ENCODE measurements at regions not wholly inside any gene's neighbourhood (a gene's known extent, or its start where the extent isn't known, plus 50 kb on each side); places are given as distances from the start of the nearest gene placed in this dataset.
A peak's percentile ranks its signal among the peaks of the same experiment; 100 is the strongest.
"Not testable (repeated sequence)": the region's sequence is repeated elsewhere in the genome, so short reads cannot be mapped to it uniquely, and the experiment has no call there.

- DNase-seq (ENCODE audit: low spot score); intact Hi-C loops (cut with DNase I); ATAC-seq: not testable (repeated sequence)
These were observed 95.7 kb upstream of the MYO10 start for GRCh38 chr5:17031659-17032277.

- intact Hi-C loops (cut with DNase I); DNase-seq (ENCODE audit: low spot score); ATAC-seq: not testable (repeated sequence)
These were observed 96.4 kb upstream of the MYO10 start for GRCh38 chr5:17032314-17032985.

DNA sequence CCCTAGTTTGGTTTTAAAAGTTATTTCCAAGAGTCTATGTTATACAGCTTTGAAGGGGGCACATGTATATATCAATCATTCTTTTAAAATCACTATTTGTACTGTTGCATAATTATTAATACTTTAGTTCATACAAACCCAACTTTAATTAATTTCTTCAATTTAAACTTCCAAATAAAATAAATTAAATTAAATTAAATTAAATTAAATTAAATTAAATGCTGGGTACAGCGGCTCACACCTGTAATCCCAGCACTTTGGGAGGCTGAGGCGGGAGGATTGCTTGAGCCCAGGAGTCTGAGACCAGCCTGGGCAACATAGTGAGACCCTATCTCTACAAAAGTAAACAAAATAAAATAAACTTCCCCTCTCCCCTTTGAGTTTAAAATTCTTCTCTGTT lies 98.9 kb upstream of the MYO10 start:
- ATAC-seq; intact Hi-C loops (cut with DNase I); DNase-seq (ENCODE audit: low spot score): not testable (repeated sequence)

GRCh38 chr5:17037751-17038150 lies 101.7 kb upstream of the MYO10 start:
- DNase-seq (ENCODE audit: low spot score) (no peak), ATAC-seq (no peak)
- intact Hi-C loops (cut with DNase I): no loop called here

DNA sequence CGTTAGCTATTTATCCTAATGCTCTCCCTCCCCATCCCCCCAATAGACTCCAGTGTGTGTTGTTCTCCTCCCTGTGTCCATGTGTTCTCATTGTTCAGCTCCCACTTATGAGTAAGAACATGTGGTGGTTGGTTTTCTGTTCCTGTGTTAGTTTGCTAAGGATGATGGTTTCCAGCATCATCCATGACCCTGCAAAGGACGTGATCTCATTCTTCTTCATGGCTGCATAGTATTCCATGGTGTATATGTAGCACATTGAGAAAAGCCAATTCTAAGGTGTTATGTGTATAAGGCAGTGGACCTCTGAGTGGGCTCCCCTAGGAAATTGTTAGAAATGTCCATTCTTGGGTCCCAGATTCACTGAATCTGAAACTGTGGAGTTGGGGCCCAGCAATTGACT lies 103.1 kb upstream of the MYO10 start:
- DNase-seq (ENCODE audit: low spot score) (no peak), ATAC-seq (no peak)
- intact Hi-C loops (cut with DNase I): no loop called here

DNA sequence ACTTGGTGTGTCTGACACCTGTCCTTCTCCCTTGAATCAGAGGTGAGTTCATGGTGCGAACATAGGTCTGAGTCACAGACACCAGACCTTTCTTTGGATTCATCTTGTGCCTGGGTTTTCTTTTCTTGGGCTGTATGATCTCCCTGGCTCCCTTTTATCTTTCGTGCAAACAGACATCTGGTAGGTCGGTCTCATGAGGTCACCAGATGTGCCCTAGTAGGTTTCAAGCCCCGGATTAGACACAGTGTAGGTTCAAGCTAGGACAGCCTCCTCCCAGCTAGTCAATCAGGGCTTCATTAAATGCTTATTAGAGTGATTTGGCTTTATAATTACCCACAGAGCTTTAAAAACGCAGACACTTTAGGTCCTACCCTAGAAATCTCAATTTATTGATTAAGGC lies 106.0 kb upstream of the MYO10 start:
- DNase-seq (ENCODE audit: low spot score): no peak
- ATAC-seq: no peak
- intact Hi-C loops (cut with DNase I): no loop called here

- no peak for ATAC-seq
- intact Hi-C loops (cut with DNase I): no loop called here
- DNase-seq (ENCODE audit: low spot score): no peak
These were observed 110.2 kb upstream of the MYO10 start for GRCh38 chr5:17046320-17046719.

DNA sequence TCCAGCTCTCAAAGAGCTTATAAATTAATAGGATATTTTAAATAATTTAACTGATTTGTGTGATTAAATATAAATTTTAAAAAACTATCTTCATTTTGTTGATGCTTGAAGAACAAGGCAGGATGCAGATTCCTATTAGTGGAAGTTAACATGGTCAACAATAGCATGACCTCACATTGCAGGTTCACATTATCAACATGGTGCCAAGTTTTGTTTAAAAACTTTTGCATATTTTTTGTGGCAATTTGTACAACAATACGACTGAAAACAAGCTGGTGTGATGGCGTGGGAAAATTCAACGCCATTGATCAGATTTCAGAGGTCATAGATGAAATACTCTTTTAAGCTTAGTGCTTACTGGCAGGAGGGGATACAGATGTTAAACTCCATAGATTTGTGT lies 114.1 kb upstream of the MYO10 start:
- DNase-seq (ENCODE audit: low spot score) (no peak), ATAC-seq (no peak)
- intact Hi-C loops (cut with DNase I): no loop called here

DNA sequence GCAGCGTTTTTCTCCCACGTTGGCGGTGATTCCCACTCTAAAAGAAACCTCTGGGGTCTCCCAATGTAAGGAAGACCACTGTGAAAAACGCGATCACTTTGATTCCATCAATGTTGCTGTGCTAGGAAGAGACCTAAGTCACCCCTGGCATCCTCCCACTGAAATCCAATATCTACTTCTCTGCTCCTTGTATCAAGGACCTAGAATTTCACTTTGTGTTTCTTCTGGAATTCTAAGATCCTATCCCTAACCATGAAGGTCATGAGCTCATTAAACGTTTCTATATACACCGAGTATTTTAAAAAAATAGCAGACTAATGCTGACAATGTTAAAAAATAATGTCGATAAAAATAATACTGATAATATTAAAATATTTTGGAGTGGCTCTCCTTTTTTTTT lies 118.8 kb upstream of the MYO10 start:
- DNase-seq (ENCODE audit: low spot score): no peak
- ATAC-seq: no peak
- intact Hi-C loops (cut with DNase I): no loop called here

DNA sequence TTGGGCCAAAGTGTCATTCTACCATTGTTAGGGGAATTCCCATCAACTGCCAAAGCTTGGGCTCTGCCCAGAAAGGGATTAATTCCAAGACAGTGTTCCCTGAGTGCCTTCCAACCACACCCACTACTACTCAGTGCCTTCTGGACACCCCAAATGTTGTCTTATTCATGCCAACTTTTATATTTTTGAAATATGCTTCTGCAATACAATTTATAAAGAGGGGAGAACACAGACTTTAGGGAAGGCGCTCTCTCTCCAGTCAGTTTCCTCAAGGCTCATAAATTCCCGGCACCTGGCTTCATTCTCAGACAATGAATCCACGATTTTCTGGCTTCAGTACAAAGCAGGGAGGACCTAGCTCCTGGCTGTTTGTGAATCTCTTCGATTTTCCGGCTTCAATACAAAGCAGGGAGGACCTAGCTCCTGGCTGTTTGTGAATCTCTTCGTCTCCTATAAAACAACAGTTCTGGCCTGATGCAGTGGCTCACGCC lies 120.1 kb upstream of the MYO10 start:
- DNase-seq (ENCODE audit: low spot score): no peak
- intact Hi-C loops (cut with DNase I): no loop called here
- ATAC-seq: peak; percentile 48

- no peak for DNase-seq (ENCODE audit: low spot score)
- intact Hi-C loops (cut with DNase I): no loop called here
- ATAC-seq: no peak
These were observed 122.3 kb upstream of the MYO10 start for GRCh38 chr5:17058438-17058837.

GRCh38 chr5:17061973-17062470 lies 125.9 kb upstream of the MYO10 start:
- DNase-seq (ENCODE audit: low spot score) (no peak), ATAC-seq (peak; percentile 39)
- intact Hi-C loops (cut with DNase I): no loop called here

- ATAC-seq; intact Hi-C loops (cut with DNase I); DNase-seq (ENCODE audit: low spot score): not testable (repeated sequence)
These were observed 126.7 kb upstream of the MYO10 start for GRCh38 chr5:17062741-17063140.

DNA sequence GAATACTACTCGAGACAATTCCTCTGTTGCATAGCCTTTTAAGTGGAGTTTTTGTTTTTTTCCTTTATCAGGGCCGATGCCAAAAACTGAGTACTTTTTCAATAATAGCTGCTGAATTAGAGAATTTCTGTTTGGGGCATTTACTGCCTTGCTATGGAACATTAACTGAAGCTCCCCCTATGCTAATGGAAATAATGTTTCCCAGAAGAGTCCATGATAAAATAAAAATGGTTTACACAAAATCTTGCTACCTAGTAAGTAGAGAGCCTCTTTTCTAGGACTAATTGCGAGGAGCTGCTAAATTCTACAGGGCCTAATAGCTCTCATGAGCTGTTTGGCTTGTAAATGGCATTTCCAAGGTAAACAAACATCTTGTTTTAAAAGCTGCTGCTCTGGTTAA lies 128.2 kb upstream of the MYO10 start:
- DNase-seq (ENCODE audit: low spot score): no peak
- intact Hi-C loops (cut with DNase I): no loop called here
- ATAC-seq: no peak

- peak; percentile 62 for ATAC-seq
- intact Hi-C loops (cut with DNase I): no loop called here
- DNase-seq (ENCODE audit: low spot score): no peak
These were observed 129.4 kb upstream of the MYO10 start for GRCh38 chr5:17065458-17065857.

- DNase-seq (ENCODE audit: low spot score); ATAC-seq; intact Hi-C loops (cut with DNase I): not testable (repeated sequence)
These were observed 129.9 kb upstream of the MYO10 start for GRCh38 chr5:17066026-17066425.

- intact Hi-C loops (cut with DNase I): no loop called here
- no peak for DNase-seq (ENCODE audit: low spot score)
- ATAC-seq: no peak
These were observed 131.7 kb upstream of the MYO10 start for GRCh38 chr5:17067657-17068392.

DNA sequence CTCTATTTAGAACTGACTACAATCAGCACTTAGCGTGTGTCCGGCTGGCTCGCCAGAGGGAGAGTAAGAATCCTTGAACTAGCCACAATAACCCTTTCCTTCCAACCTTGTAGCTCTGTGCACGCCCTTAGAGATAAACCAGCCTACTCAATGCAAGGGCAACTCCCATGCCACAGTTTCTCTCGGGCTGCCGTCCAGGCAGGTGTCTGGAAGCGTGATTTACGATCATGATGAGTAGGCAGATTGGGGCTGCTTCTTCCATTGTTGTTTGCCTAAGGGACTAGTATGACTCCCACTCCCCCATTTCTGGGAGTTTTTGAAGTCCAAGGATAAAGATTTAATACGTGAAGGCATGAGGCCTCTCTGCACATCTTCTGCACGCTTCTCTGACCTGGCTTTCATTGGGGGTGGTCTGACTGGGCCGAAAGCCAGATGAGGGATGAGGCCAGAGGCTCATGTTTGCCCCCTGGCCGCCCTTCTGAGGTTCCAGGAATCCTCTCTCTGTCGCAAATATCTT lies 134.0 kb upstream of the MYO10 start:
- intact Hi-C loops (cut with DNase I): loop anchor here (10.0 kb wide), 1 partner anchor 365 kb away; no protein-coding TSS in a partner anchor
- ATAC-seq (no peak), DNase-seq (ENCODE audit: low spot score) (no peak)

- ATAC-seq: no peak
- DNase-seq (ENCODE audit: low spot score): no peak
- intact Hi-C loops (cut with DNase I): loop anchor here (10.0 kb wide), 1 partner anchor 364 kb away; no protein-coding TSS in a partner anchor
These were observed 134.6 kb upstream of the MYO10 start for GRCh38 chr5:17070647-17071046.

All from sciatic nerve (tissue), 2 donors.